ENCODE measurements at regions not wholly inside any gene's neighbourhood (a gene's known extent, or its start where the extent isn't known, plus 50 kb on each side); places are given as distances from the start of the nearest gene placed in this dataset.
"Not testable (repeated sequence)": the region's sequence is repeated elsewhere in the genome, so short reads cannot be mapped to it uniquely, and the experiment has no call there.

DNA sequence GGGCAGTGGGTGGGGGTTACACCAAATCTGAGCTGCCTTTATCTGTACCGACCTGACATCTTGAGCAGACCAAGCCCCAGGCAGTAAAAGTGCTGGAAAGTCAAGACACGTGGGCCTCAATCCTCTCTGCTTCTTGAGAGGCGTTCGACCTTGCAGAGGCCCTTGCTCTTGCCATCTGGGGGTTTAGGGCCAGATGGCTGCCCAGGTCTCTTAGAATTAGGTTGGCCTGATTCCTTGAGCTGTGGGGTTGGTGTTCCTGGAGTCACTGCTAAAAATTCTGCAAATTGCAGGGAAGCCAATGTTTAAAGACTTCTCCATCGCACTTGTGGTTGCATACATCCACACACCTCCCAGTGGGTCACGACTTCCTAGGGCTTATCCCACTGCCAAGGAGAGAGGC, 238.2 kb upstream of the ASIC2 start:
- intact Hi-C loops (cut with DNase I): no loop called here
- no peak for DNase-seq (ENCODE audit: low spot score)

DNA sequence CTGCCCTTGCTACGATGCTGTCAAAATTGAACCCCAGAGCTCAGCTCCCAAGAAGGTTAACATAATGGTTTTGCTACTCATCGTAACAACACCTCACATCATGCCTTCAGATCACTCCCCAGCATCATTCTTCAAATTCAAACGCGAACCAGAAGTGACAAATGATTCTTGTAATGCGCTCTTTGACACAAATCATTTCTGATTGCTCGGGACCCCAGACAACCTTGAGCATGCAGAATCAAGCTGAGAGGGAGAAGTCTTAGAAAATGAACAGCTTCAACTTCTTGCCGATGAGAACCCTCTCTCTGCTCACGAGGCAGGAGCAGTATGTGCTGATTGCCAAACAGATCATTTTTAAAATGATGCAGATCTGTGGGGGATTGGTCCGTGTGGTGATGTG, 241.0 kb upstream of the ASIC2 start:
- intact Hi-C loops (cut with DNase I): no loop called here

DNA sequence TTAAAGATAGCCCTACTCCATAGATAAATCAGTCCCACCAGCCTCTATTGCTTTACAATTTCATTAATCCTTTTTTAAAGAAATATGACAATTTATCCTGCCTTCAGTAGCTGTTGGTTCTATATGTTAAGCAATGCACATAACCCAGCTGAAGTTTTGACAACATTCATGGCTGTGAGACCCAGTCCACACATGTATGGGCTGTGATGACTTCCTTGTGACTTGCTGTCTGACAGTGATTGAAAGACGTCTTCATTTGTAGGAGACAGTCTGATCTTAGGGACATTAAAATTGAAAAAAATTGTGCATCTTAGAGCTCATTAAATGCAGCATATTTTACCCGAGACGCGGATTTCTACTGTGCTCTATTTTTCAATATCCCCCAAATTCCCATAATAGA, 252.0 kb upstream of the ASIC2 start:
- DNase-seq (ENCODE audit: low spot score): no peak
- intact Hi-C loops (cut with DNase I): no loop called here

More for the DNA sequence above, 241.0 kb upstream of the ASIC2 start:
- no peak for DNase-seq (ENCODE audit: low spot score)

DNA sequence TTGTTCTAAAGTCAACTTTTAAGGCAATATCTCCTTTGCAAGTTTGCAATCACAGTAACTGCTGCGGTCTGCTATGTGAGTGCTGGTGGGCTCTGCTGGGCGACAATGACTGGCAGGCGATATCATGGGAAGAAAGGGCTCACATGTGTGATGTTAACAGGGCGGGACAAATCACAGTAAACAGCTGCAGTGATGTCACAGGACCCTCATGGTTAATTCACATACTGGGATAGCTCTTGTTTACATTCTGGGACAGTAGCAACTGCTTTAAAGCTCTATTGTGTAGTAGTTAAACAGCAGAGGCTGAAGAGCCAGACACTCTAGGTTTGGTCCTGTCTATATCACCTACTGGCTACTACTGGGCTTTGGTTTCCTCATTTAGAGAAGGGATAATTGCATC, 257.2 kb upstream of the ASIC2 start:
- intact Hi-C loops (cut with DNase I): no loop called here

DNA sequence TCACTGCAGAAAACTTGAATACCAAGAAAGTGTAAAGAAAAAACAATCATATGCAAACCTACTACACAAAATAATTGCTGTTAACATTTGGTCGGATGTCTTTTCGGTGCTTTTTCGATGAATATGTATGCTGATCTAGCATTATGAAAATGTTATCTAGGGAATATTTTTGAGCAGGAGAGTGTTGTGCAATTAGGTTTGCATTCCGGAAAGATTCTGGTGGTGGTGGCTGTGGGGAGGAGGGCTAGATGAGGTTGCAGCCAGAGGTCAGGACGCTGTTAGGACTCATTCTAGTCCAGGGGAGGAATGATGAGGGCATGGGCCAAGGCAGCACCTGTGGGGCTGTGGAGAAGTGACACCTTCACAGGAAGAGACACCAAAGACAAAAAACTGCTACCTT, 258.0 kb upstream of the ASIC2 start:
- intact Hi-C loops (cut with DNase I): no loop called here
- DNase-seq (ENCODE audit: low spot score): no peak

More for the DNA sequence above, 257.2 kb upstream of the ASIC2 start:
- no peak for DNase-seq (ENCODE audit: low spot score)

DNA sequence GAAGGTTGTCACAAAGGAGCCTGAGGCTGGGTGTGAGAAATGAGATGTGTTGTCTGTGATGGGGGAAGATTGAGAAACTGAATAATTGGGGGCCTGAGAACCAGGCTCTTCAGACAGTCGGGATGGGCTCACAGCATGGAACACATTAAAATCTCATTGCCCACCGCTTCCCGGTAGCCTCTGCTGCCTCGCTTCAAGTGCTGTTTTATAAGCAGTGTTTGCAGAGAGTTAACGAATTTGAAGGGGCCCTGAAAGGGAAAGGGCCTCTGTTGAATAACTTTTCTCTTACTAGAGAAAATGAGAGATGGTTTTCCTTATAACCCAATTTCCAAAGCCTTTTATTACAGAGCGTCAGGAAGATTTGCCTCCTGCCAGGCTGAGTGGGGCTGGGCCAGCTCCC, 258.8 kb upstream of the ASIC2 start:
- DNase-seq (ENCODE audit: low spot score): no peak
- intact Hi-C loops (cut with DNase I): no loop called here

DNA sequence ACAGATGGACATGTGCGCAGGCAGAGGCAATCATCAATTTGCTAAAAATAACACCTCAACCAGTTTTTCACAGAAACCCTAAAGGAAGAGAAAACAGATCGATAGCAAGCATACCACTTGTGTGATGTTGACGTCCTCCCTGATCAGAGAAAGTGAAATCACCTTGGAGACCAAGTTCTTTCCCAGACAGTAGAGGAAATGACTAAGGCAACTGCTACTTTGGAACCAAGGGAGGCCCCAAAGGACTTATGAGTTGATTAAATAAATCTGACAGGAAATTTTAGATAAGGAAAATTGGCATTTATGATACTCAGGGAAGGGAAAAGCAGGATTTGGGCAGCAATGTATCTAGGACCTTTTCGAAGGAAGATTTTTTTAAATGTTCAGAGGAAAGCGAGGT, 267.1 kb upstream of the ASIC2 start:
- DNase-seq (ENCODE audit: low spot score): no peak
- intact Hi-C loops (cut with DNase I): no loop called here

DNA sequence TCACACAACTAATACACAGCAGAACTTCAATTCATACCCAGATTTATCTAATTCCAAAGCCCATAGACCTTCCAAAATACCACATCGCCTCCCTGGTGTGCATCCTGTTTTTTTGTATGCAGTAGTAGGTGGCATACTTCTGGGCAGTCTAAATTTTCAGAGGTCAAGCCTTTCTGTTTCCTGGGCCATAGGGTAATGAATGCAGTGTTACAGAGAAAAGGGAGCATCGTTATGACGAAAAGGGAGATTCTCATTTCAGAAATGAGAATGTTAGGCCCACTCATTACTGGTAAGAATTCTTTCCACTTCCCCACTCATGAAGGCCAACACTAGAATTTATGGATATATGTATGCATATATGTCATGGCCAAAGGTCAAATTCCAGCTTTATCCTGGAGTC, 267.8 kb upstream of the ASIC2 start:
- intact Hi-C loops (cut with DNase I): no loop called here
- no peak for DNase-seq (ENCODE audit: low spot score)

DNA sequence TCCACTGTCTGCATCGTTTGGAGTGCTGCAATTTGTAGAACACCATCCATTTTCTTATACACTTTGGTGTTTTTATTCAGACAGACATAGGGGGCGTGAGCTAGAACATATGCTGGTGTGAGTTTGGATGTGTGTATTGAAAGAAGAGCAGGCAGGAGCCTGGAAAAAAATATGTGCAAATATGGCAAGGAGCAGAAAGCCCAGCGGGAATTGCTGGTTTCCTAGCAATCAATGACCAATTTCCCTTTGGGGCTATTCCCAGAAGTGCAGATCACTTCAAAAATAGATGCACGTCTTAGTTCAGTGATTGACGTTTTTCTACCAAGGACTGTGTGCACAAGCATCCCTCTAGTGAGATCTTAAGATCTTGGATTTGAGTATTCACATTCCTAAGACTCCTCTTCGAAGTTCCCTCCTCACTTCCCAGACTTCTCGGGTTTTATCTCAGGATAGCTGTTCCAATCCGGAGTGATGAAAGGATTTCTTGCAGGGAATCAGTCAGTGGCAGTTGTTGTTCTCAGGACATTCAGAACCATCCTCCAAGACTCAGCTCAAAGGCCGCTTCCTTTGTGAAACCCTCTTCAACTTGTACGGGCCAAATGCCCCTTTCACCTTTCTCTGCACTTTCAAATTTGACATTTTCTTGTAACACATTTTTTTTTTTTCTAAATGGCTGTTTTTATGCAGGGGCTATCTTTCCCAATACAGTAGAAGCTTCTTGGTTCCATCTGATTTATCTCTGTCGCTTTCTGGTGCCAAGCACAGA, 268.7 kb upstream of the ASIC2 start:
- DNase-seq (ENCODE audit: low spot score): no peak
- intact Hi-C loops (cut with DNase I): no loop called here

DNA sequence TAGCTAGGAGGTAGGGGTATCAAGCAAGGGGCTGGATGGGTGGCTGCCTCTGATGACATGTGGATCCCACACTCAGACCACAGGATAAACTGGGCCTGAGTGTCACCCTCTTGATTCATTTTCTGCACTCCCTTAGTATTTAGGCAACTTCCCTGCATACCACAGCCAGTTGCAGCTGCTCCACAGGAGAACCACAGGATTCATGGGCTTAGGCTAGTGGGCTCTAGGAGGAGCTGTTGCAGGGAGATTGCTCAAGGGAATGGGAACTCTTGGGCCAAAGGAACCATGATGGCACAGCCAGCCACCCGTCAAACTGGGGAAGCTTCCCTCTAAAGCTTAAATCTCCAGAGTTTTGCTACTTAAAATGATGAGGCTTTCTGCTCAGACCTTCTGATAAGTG, 269.7 kb upstream of the ASIC2 start:
- intact Hi-C loops (cut with DNase I): no loop called here
- DNase-seq (ENCODE audit: low spot score): no peak

DNA sequence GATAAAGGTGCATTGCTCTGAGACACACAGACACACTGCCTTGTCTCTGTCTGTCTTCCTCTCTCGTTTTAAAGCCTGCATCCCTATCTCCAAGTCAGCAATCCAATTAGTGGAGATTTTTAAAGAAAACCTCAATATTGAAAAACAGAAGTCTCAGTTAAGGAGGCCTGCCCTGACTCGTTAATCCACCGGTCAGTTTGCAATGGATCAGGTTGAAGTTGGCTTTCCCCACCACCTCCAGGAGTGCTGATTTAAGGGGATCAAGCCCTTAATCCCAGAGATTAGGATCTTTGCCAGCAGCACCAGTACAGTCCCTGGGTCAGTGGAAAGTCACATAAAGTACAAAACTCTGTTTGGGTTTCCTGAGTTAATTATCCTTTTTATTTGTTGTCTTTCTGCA, 271.1 kb upstream of the ASIC2 start:
- intact Hi-C loops (cut with DNase I): no loop called here
- no peak for DNase-seq (ENCODE audit: low spot score)

DNA sequence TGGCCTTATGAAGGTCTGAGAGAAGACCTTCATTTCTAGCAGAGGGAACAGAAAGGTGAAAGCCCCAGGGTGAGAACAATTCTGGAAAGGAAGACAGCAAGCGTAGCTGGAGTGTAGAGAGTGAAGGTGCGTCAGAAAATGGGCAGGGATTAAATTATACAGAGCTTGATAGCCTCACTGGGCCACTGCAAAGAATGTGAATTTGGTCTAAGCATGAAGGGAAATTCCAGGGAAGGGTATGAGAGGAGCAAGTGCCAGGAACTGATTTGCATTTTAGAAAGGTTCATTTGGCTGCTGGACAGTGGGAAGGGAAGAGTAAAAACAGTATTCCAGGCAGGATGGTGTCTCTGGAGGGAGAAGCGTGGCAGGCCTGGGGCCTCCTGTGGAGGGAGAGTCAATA, 274.1 kb upstream of the ASIC2 start:
- DNase-seq (ENCODE audit: low spot score): no peak
- intact Hi-C loops (cut with DNase I): no loop called here

DNA sequence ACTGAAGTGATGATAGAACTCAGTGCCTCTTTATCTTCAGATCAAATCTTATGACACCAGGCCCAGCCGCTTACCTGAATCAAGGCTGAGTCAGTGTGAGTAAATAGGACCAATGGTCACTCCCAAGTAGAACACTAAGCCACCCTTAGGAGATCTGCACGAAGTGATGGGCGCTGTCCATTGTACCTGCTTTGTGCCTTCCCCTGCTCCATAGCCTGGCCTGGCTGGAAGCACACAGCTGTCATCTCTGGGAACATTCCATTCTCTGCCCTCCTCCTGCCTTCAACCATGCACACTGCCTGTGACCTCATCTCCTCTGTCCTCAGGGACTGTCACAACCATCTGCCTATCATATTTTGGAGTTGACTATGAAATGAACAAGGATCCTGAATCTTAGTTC, 279.5 kb upstream of the ASIC2 start:
- intact Hi-C loops (cut with DNase I): no loop called here
- DNase-seq (ENCODE audit: low spot score): no peak

DNA sequence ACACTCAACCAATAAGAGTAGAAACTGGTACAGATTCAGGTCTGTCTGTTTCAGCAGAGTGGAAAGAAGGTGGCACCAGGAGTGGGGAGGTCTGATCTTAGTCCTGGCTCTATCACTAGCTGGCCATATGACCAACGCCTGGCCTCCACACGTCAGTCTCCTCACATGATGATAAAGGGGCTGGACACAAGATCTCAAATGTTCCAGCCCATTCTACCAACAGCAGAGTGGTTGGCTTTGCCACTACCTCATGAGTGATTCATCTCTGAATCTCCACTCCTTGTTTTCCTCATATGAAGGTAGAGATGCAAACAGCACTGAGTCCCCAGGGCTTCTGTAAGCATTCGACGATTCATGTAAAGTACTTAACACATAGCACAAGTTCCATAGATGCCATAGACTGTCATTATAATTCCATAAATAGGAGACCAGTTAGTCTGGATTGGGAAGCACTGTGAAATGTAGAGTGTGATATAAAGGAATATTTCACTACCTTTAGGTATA, 281.9 kb upstream of the ASIC2 start:
- no peak for DNase-seq (ENCODE audit: low spot score)
- intact Hi-C loops (cut with DNase I): no loop called here

DNA sequence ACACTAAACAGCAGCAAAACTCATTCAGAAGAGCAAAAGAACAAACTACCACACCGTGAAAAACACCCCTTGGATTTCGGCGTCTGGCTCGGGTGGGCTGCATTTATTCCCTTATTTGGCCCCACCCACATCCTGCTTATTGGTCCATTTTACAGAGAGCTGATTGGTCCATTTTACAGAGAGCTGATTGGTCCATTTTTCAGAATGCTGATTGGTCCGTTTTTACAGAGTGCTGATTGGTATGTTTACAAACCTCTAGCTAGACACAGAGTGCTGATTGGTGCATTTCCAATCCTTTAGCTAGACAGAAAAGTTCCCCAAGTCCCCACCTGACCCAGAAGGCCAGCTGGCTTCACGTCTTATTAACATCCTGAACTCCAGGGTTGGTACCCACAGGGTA, 286.6 kb upstream of the ASIC2 start:
- DNase-seq (ENCODE audit: low spot score); intact Hi-C loops (cut with DNase I): not testable (repeated sequence)

DNA sequence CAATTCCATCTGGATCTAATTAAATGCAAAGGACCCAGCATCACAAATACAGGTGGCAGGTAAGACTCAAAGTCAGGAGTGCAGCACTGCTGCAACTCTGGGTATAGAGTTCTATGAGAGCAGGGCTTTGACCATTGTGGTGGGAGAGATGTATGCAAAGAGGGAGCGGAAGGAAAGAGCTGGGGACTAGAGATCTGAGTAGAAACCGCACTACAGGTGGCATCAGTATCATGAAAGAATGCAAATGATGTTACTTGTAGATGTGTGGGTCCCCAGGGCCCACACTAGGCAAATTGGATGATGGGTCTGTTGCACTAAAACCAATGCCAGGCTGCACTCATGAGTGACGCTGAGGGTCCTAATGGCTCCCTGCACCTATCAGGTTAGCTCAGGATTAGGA, 287.1 kb upstream of the ASIC2 start:
- DNase-seq (ENCODE audit: low spot score): no peak
- intact Hi-C loops (cut with DNase I): no loop called here

DNA sequence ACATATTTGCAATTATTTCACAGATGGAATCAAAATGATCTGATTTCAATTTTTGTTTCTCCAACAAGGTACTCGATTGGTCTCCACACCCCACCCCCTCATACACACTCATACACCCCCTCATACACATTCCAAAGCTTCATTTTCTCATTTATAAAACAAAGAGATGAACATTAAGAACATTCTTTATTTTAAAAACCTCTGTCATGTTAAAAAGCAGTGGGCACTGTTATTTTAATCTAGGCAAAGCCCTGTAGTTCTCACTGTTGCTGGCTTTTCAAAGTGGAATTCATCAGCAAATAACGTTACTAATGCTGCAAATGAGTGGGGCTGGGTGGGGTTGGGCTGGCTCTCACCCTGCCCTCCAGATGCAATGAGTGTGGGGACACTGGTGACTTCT, 289.6 kb upstream of the ASIC2 start:
- intact Hi-C loops (cut with DNase I): no loop called here
- no peak for DNase-seq (ENCODE audit: low spot score)

DNA sequence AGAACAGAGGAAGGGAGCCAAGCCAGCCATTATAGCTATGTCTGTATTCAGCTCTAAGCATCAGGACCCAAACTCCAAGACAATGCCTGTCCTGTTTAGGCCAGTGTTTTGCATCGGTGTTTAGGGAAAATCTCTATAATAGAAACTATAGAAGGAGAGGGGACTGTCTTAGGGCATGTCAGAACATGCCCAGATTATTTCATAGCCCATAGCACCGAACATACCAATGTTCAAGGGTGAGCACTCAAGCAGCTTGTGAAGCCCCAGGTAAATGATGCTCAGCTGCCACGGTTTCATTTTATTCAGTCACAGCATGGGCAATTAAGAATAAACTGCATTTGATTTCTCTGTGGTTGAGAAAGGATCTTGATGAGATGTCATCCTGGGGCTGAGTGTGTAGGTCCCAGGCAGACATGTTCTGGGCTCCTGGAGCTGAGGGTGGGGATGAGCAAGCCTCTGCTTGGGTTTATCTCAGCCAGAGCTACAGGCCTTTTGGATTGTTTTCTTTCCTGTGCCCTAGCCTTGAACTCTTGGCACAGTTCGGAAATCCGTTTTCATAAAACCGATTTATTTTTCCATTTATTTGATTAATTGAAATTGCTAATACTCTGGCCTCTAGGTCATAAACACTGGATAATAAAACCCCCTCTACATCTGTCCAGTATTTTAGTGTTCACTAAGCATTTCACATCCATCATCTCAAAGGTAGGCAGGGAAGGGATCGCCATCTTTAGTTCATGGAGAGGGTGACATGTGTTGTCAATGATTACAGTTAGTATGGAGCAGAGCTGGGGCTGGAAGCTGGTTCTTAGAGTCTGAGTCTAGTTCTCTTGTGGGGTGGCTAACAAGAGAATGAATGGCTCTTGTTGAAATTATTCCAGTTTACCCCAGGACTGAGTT, 290.7 kb upstream of the ASIC2 start:
- intact Hi-C loops (cut with DNase I): no loop called here
- no peak for DNase-seq (ENCODE audit: low spot score)

DNA sequence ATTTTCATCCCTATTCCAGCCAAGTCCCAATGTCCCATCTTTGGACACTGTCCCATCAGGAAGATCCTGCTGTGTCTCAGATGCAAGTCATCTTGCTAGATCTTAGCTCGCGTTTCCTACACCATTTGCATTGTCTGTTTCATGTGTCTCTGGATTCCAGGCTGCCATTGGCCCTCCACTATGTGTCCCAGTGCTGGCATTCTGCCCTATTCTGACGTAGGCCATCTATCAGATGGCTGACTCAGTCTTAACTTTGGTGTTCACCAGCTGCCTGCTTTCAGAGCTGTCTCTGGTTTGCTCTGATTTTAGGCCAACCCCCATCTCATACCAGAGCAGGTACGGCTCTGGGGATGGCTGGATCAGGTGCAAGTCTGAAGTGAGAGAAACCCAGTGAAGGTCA, 300.9 kb upstream of the ASIC2 start:
- intact Hi-C loops (cut with DNase I): no loop called here
- DNase-seq (ENCODE audit: low spot score): no peak

DNA sequence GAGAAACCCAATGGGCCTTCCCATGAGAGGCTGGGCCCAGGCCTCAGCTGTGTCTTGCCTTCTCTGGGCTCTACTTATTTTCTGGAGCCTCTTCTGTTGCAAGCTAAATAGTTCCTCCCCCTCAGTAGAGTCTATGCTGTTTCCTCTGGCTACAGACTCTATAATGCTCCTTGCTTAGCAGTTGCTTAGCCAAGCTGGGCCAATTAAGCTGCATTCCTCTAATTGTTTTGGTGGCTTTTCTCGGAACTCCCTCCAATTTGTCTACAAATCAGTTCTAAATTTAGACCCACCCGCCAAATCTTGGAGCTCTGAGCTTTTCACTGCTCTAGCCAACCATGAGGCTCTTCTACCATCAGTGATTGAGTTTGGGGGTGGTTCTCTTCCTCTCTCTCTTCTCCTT, 302.7 kb upstream of the ASIC2 start:
- intact Hi-C loops (cut with DNase I): no loop called here
- DNase-seq (ENCODE audit: low spot score): no peak

DNA sequence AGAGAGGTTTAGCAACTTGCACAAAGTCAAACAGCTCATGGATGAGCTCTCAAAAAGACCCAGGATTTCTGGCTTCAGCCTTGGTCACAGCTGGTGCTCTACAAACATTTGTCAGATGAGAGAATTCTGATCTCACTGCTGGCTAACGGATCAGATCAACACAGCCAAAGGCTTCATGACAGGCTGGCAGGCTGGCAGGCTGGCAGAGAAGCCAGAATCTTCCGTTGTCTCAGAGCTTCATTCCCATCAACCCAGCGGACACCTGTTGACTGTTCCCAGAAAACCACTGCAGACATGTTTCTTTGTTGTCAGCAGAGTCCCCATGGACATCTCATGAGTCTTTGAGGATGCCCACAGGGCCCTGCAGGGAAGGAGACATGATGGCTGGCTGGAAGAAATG, 303.8 kb upstream of the ASIC2 start:
- DNase-seq (ENCODE audit: low spot score): no peak
- intact Hi-C loops (cut with DNase I): no loop called here
